LNCaP clone FGC (cell line): ENCODE measurements at regions not wholly inside any gene's neighbourhood (a gene's known extent, or its start where the extent isn't known, plus 50 kb on each side); places are given as distances from the start of the nearest gene placed in this dataset.

ENCODE experiments used
- DNase-seq: peaks from one replicate; pipeline ENCODE4 v3.0.0-alpha.2; 2011; ENCODE audit warnings: low read depth
- H3K4me3 ChIP-seq: 2 replicates; pipeline ENCODE4 v1.5.1; 2011; ENCODE audit warnings: mild to moderate bottlenecking, low read depth, low read length, control low read depth
- TF ChIP-seq, protein P1 (sequence below): IDR thresholded peaks from 2 replicates; pipeline ENCODE4 v1.5.1; 2012; ENCODE audit warnings: mild to moderate bottlenecking; ENCODE audit not compliant: control insufficient read depth, insufficient read depth; ENCODE audit errors: extremely low read depth

DNA sequence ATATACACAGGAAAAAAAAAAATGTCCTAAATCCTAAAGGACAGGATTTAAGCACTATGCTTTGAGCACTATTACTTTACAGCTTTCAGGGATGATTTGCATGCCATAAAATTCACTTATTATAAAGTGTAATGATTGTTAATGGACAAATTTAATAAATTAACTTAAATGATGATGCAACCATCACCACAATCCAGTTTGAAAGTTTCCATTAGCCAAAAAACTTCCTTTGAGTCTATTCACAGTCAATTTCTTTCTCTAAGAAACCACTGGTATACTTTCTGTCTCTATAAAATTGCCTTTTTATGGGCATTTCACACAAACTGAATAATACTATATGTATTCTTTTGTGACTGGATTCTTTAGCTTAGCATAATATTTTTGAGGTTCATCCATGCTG is 111.1 kb upstream of the RIOK3 start:
- H3K4me3 ChIP-seq = no peak overlapping the region
- TF ChIP-seq, protein P1, sequence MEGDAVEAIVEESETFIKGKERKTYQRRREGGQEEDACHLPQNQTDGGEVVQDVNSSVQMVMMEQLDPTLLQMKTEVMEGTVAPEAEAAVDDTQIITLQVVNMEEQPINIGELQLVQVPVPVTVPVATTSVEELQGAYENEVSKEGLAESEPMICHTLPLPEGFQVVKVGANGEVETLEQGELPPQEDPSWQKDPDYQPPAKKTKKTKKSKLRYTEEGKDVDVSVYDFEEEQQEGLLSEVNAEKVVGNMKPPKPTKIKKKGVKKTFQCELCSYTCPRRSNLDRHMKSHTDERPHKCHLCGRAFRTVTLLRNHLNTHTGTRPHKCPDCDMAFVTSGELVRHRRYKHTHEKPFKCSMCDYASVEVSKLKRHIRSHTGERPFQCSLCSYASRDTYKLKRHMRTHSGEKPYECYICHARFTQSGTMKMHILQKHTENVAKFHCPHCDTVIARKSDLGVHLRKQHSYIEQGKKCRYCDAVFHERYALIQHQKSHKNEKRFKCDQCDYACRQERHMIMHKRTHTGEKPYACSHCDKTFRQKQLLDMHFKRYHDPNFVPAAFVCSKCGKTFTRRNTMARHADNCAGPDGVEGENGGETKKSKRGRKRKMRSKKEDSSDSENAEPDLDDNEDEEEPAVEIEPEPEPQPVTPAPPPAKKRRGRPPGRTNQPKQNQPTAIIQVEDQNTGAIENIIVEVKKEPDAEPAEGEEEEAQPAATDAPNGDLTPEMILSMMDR = no peak
- no peak for DNase-seq

DNA sequence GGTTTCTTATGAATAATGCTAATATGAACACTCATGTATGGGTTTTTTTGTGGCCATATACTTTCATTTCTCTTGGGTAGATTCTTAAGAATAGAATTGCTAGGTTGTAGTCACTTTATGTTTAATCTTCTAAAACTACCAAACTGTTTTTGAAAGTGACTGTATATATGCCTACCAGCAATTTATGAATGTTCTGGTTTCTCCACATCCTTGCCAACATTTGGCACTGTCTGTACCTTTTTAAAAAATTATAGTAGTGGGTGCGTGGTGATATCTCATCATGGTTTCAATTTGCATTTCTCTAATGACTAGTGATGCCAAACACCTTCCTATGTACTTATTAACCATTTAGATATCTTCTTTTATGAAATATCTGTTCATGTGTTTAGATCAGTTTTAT is 110.6 kb upstream of the RIOK3 start:
- no peak for DNase-seq
- TF ChIP-seq, protein P1 = no peak
- H3K4me3 ChIP-seq = no peak overlapping the region

GRCh38 chr18:23350188-23350587 is 102.9 kb upstream of the RIOK3 start:
- no peak for DNase-seq
- H3K4me3 ChIP-seq = no peak overlapping the region
- TF ChIP-seq, protein P1 = no peak

DNA sequence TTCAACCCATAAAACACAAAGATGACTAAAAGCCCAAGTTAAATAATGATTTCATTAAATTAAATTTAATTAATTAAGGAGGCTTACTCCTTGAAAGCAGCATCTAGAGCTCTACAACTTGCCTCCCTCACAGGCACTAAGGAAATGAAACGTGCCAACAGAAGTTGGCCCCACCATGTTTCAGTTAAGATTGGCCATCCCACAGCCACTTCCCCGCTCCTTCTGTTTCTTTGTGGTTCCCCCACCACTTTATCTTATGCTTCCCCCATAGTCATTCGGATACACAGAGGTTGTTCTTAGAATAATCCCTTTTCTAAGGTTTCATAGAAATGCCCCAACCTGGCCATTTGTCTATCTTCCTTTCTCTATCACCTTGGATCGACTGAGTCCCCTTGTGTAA is 101.6 kb upstream of the RIOK3 start:
- no peak overlapping the region for H3K4me3 ChIP-seq
- TF ChIP-seq, protein P1 = no peak
- DNase-seq = no peak

- no peak for DNase-seq
- H3K4me3 ChIP-seq = no peak overlapping the region
- TF ChIP-seq, protein P1 = no peak
Observed at GRCh38 chr18:23352042-23352441, 101.0 kb upstream of the RIOK3 start.

GRCh38 chr18:23353459-23353858 is 99.6 kb upstream of the RIOK3 start:
- no peak for DNase-seq
- TF ChIP-seq, protein P1 = no peak
- H3K4me3 ChIP-seq = no peak overlapping the region

DNA sequence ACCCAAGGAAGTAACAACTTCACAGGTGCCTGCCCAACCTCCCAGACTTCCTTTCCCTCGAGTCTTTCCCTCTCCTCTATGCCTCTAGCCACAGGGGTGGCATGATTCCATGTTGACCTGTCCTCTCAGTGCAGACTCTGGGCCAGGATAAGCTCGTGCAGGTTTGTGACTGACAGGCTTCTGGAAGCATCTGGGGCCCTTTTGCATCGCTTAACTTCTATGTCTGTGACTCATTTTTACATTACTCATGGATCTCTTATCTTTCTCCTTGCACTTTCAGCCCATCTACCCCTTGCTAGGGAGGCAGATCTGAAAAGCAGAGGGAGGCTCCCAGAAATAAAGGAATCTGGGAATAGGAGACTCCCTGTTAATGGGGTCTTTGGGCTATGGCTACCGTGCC is 98.5 kb upstream of the RIOK3 start:
- TF ChIP-seq, protein P1 = no peak
- DNase-seq = no peak
- no peak overlapping the region for H3K4me3 ChIP-seq
